Hematopoietic multipotent progenitor cell treated with erythropoietin and hydrocortisone succinate and interleukin-3 and kit ligand, for 8 days (in vitro differentiated cells): ENCODE measurements at regions not wholly inside any gene's neighbourhood (a gene's known extent, or its start where the extent isn't known, plus 50 kb on each side); places are given as distances from the start of the nearest gene placed in this dataset.

Experiments used
- DNase-seq: peaks from one replicate; pipeline ENCODE4 v3.0.0-alpha.2; 2015

DNA sequence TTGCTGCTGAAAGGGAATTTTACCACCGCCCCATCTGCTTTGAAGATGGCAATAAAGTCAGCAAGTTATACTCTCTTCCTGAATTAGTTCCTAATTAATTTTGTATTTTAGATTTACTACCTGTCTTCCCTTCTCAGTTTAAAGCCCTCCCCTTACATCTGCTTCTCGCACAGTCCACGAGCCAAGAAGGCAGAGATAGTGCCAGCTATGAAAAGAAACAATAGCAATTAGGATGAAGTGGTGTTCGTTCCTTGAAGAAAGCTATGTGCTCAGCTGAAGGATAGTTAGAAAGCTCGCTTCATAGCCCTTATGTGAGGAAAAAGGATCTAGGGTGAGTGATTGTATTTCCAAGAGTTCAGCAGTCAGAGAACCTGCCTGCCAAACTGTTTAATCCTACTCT, 1678.8 kb upstream of the TENM3 start:
- DNase-seq, result no peak

DNA sequence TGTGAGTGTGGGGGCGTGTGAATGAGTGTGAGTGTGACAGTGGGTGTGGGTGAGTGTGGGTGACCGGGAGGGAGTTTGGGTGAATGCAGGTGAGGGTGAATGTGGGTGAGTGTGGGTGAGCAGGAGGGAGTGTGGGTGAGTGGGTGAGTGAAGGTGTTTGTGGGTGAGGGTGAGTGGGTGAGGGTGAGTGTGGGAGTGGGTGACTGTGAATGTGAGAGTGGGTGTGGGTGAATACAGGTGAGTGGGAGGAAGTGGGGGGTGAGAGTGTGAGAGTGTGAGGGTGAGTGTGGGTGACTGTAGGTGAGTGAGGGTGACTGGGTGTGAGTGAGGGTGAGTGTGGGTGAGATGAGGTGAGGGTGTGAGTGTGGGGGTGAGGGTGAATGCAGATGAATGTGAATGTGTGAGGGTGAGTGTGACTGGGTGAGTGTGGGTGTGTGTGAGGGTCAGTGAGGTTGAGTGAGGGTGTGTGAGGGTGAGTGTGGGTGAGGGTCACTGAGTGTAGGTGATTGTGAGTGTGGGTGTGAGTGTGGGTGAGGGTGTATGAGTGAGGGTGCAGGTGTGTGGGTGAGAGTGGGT, 1677.3 kb upstream of the TENM3 start:
- DNase-seq, result no peak

DNA sequence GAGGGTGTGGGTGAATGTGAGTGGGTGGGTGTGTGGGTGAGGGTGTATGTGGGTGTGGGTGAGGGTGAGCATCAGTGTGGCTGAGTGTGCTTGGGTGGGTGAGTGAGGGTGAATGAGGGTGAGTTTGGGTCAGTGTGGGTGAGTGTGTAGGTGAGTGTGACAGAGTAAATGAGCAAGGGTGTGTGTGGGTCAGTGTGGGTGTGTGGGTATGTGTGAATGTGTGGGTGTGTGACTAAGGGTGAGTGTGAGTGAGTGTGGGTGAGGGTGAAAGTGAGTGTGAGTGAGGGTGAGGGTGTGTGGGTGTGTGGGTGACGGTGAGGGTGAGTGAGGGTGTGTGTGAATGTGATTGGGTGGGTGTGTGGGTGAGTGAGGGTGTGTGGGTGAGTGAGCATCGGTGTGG, 1676.7 kb upstream of the TENM3 start:
- no peak for DNase-seq

DNA sequence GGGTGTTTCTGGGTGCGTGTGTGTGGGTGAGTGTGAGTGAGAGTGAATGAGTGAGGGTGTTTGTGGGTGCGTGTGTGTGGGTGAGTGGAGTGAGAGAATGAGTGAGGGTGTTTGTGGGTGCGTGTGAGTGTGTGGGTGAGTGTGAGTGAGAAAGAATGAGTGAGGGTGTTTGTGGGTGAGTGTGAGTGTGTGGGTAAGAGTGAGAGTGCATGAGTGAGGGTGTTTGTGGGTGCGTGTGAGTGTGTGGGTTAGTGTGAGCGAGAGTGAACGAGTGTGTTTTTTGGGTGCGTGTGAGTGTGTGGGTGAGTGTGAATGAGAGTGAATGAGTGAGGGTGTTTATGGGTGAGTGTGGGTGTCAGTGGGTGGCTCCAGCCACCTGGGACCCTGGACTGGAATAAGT, 1676.1 kb upstream of the TENM3 start:
- DNase-seq, result no peak

DNA sequence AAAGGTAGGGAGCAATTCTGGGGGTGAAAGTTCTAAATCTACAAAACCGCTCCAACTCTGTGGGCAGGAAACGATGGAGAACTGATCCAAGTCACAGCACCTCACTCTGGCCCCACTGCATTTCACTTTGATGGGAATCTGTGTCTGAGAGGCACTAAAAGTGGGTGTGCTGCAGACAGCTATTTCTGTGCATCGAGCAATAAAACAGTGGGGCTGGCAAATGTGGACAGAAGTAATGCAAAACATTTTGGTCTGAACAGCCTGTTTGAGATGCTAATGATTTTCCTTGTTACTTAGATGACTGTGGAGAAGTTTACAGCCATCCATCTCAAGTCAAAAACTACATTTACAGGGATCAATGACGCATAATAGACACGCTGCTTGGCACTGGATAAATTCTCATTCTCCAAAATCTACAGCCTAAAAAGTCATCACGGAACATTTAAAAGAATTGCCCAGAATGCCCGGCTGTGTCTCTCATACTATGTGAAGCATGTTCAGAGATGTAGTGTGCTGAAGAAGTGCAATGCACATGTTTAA, 1671.6 kb upstream of the TENM3 start:
- DNase-seq, result no peak

DNA sequence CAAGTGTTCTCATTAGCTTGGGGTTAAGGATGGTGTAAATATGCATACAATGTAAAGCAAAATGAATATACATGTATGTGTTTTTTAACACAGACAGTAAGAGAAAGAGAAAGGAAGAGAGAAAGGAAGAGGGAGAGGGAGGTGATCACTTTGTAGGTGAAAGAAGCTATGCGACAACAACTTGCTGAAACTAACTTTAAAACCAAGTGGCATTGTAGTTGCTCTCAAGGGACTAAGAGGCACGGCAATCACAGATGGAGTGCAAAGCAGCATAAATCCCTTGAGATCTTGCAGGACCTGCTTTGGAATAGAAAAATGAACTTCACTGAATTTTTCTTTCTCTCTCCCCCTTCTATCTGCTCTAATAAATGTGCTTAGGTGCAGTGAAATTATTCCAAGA, 1665.0 kb upstream of the TENM3 start:
- DNase-seq, result no peak

DNA sequence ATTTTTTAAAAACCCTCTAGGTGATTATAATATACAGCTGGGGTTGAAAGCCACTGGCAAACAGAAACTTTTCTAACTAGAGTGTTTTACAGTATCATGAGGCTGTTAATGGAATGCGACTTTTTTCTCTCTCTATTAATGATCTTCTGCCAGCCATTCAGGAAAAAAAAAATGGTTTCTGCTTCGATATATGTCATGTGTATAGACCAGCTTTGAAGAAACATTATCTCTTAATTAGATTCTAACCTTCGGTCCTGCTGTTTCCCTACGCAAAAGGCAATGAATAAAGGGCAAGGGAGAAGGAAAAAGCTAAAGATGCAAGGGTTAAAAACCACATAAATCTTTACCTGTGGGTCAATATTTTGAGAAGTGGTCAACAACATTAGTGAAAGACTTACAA, 1662.1 kb upstream of the TENM3 start:
- DNase-seq, result no peak

DNA sequence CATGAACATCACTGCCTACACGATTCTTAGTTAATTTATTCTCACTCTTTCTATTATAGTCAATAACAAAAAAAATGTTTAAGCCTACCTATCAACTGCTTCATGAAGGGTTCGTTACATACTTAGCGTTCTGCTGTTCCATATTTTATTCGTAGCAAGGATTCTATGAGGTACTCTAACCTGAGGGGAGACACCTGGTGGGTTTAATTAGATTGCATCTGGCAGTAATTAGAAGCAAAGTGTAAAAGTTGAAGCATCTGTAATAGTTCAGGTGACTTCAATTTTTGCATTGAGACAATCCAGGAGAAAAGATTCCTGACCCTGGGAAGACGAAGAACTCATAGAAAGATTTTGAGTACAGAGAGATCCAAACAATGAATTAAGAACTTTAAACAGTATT, 1655.8 kb upstream of the TENM3 start:
- no peak for DNase-seq

DNA sequence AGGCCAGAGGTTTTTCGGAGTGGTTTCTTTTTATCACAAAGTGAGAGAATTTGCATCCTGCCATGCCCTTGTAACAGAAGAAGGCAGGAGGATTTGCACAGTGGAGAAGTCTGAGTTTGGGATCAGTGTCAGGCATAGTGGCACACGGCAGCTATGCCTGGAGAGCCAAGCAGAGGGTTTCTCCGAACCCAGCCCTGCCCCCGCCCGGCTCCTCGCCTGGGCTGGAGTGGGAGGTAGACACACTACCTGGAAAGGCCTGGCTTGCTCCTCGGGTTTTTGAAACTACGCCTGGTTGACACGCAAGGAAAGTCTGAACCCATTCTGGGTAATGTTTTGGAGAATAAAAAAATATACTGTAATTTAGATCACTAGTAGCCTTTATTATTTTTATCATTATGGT, 1653.6 kb upstream of the TENM3 start:
- no peak for DNase-seq

DNA sequence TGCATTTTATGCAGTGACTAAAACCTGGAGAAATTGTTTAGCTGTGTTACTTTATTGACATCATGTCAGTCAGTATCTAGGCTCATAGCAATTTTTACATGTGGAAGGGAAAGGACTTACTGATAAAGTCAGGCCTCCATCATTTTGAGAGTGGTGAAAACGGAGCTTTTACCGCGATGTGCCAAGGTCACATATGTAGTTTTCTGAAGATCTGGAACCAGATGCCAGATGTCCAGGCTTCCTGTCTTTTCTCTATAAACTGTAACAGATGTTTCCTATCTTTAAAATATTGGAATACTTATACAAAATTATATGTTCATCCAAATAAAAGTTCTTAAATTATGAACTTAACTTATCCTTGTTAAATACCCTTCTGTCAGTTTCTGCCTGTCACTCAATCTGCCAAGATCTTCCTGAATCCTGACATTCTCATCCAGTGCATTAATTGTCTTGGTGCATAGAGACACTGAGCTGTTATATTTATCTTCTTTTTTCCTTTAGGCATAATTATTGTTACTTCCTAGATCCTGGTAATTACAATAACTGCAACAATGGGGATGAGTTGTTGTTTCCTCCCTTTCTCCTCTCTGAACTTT, 1646.2 kb upstream of the TENM3 start:
- DNase-seq, result no peak

DNA sequence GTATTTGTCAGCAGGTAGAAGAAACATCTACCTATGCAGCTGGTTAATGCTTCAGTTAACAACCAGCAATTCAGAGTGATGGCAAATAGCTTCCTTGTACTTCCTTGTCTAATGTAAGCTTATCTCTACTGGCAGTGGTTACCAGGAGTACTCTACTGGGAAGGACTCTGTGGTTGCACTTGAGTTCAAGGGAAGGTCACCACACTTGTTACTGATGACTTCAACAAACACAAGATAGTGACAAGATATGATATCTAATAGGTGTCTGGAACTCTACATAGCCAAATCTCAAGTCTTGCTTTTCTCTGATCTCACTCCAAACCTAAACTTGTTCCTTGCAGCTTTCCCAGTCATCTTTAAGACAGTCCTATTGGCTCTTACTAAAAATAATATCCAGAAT, 1644.9 kb upstream of the TENM3 start:
- DNase-seq, result no peak

DNA sequence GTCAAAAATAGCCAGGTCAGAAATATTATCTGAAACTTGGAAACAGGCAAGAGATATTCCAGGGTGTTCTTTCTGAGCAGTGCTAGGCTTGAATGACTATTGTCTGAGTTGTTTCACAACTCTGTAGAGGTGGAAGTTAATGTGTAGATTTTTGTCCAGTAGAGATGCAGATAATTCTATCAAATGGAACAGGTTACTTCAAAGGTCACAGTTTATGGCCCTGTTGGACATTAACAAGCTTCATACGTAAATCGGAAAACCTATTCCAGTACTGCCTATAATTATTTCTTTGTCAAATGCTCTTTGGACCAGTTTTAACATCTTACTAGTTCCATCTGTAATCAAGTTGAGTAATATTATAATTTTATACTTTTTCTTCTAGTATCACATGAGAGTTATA, 1639.4 kb upstream of the TENM3 start:
- DNase-seq, result no peak

DNA sequence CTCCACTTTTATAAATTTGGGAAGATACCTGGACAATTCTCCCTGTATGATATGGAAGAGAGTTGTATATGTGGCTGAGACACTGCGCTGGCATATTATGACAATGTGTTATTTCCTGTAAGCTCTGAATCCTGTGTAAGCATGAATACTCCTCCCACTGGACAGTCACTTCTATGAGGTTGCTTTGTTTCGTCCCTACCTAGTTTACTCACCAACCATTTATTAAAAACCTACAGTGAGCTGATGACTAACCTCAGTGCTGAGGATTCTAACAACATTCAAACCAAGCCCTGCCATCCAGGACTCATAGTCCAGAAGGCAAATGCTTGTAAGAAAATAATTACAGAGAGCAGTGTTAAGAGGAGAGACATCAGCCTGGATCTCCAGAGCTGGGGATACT, 1632.9 kb upstream of the TENM3 start:
- DNase-seq, result no peak

DNA sequence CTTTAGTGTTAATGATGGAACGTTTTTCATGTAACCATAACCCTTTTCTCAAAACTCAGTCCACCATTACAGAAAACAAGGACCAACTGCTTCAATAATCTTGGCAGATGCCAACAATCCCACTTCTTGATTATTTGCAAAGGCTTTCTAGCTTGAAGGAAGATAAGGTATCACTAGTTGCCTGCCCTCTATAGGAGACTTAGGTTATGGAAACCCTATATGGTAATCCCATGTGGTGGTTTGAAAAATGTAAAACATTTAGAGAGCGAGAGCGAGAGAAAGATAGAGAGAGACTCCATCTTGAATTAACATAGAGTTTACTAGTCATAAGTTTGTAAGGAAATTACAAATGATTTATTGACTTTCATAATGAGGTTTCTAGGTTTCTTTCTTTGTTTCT, 1627.5 kb upstream of the TENM3 start:
- no peak for DNase-seq

DNA sequence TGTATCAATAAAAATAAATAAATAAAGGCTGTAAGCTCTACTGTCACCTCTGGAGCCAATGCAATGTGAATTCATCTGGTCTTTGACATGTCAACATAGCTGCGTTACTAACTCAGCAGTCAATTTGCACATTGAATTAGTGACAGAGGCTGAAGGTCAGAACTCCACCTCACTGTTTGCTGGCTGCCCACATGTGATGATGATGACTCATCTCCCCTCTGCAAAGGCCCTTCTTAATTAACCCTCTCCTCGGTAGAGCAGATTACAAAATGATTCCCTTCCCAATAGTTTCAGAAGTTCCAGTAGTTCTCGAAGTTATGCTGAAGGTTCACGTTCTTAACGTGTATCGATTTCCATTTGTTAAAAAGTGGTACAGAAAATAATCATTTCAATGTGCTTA, 1626.0 kb upstream of the TENM3 start:
- DNase-seq, result no peak

DNA sequence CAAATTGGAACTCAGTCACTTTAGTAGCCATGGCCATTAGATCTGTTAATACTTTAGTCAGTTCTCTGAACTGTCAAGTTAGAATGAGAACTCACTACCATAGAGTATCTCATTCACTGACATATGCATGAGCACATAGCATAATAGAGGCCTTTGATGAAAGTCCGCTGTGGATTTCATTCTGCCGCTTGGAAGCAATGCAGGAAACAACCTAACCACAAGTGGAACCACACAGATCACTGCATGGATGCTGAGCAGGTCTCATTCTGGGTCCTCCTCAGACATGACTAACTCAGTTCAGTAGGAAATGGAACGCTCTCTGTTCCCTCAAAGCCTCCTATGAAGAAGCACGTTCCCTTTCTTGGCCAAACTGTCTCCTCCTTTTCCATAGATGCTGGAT, 1624.8 kb upstream of the TENM3 start:
- DNase-seq, result no peak

DNA sequence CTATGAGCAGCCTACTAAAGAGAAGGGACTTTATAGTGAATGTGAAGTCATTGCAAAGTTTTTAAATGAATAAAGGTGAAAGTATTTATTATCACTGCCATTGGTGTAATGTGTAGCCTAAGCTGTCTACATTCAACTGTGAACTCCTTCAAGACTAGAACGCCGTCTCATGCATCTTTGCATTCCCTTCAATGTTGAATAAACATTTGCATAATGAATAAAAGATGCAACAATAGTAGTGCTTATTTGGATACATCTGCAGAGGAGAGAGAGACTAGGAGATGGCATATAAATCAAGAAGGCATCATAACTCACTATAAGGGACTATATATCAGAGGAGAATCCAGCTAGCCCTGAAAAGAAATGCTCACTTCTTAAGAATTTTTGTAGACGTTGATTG, 1623.8 kb upstream of the TENM3 start:
- no peak for DNase-seq

DNA sequence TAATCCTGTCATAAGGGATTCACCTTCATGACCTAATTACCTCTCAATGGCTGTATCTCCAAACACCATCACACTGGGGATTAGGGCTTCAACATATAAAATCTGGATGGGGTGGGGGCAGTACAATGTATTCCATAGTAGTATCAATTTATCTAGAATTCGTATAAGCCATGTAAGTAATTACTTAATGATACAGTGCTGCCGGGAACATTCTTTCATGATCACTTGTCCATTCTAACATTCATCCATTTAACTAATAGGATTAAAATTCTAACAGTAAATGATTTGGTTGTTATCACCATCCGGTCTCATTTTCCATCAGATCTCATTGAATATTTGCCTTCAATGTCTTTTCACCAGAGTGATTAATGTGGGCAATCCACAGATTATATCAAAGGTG, 1620.9 kb upstream of the TENM3 start:
- no peak for DNase-seq

DNA sequence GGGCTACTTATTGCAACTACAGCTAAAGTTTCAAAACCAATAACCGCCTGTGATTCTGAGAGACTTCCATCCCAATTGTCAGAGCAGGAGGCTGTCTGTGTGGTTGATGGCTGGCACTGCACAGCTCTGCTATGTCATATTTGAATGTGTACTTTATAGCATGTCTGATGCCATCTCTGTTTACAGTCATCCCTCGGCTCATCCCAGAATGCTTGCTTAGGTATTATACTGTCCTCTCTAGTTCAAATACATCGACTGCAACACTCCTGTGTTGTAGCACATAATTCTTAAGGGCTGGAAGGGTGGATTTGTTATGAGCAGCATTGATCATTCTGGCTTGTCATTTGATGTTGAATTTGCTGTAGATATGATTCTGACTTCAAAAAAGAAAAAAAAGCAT, 1617.5 kb upstream of the TENM3 start:
- DNase-seq, result no peak

DNA sequence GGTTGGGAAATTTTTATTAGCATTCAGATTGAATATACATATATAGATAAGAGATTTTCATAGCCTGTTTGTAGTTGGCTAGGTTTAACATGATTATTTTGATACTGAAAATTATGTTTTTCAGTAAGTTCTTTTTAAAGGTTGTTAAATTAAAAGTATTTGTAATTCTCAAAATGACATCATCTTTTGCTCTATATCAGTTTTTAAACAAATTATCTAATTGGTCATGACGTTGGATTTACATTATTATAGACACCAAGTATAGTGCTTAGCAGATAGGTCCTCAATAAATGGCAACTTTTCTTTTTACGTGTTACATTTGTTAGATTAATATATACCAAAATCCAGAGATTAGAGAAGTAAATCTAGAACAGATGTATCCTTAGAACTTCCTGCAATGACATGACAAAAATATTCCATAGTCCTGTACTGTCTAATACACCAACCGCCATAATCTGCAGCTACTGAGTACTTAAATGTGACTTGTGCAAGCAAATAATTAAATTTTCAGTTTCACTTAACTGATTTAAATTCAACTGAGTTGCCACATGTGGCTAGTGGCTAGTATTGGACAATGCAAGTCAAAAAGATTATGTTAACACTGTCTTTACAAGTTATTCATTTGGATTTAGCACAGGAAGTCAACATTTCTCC, 1613.1 kb upstream of the TENM3 start:
- DNase-seq, result no peak

DNA sequence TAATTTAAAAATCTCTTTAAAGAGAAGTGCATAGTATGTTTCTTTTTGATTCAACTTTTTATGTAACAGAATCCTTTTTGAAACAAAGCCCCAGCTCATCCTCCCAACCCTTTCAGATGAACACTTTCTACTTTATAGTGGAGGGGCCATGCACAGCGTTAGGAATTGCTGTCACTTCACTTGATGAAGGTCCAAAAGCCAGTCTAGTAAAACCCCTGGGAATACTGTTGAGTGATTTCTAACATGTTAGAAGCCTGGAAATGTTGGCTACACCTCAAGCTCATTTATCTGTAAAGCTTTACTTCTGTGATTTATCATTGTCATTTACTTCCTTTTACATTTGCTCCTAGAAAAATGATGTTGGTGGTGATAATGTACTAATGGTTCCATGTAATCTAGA, 1608.9 kb upstream of the TENM3 start:
- no peak for DNase-seq

DNA sequence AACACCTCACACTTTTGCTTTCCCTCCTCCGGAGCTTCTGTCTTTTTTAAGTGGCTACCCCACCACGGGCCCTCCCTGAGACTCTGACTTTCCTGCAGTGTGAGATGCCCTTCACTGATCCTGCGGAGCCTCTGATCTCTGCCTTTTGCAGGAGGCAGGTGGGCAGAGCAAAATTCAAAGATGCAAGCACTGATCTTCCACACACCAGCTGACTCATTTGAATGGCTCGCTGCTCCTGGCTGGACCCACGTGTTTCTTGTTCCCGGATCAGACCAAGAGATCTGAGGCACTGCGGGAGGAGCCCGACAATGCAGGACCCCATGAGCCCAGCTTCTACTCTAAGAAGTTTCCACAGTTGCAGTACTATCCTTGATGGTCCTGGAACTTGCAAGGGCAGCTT, 1607.9 kb upstream of the TENM3 start:
- DNase-seq, result no peak

DNA sequence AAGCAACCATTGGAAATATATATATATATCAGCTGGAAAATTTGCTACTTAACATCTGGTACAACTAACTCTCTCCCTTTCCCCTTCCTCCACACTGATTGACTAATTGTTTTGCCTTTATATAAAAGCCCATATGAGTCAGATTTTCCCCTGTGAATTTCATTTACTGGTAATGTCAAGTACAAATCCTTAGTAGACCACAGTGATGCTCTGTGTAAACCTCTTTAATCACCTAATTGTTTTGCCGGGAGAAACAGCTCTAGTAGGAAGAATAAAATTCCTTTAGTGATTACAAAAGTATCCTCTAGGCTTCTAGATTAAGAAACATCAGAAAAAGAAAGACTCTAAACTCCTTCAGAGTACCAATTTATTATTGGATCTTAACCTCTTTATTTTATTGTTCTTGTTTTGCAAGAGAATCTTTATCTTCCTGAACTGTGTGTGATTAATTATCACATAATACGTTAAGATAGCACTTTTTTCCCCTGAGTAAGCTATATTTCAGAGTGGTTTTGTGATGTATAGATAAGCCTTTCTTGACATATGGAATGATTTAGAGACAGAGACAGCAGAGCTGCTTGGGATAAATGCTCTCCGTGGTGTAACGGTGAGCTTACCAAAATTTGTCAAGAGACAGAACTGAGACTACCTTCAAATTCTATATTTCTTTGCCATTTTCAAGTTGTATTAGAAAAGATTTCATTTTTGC, 1606.4 kb upstream of the TENM3 start:
- no peak for DNase-seq

DNA sequence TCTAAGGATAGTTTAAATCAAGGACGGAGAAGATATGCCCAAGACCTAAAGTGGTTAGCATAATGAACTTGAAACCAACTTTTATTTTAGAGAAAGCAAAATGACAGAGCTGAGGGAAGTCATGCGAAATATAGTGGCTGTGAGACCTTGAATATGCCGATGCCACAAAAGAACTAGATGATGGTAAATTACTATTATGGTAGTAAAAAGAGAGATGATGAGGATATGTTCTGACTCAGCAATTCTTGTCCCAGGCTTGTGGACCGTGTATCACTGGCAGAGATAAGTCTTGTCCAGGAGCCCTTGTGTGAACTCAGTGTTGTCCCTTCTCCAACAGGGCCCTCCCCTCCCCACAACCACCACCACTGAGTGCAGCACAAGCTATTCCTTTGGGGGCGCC, 1605.6 kb upstream of the TENM3 start:
- DNase-seq, result no peak
